T-cell (primary cell): ENCODE measurements at regions not wholly inside any gene's neighbourhood (a gene's known extent, or its start where the extent isn't known, plus 50 kb on each side); places are given as distances from the start of the nearest gene placed in this dataset.

Source experiments
- ATAC-seq, 4 experiments: fragments of 200-7000 bp in 3 of 4; fragments of 150-1000 bp in 1 of 4; cut with Tn5 transposase; replicated peaks in 1 of 4; 1 replicate in 3 of 4; 2 replicates in 1 of 4; pipeline ENCODE4 v1.10.0; 2021; ENCODE audit warnings: moderate library complexity in 3 of 4, mild to moderate bottlenecking in 2 of 4, moderate number of reproducible peaks in 1 of 4
- CTCF ChIA-PET, 2 donors: fragments of 300-600 bp; sonication (Branson Sonifier 250); formaldehyde crosslinking; loops; one replicate each; lab custom pipeline; 2022; ENCODE audit warnings: antibody characterized with exemption in 2 of 2; lab: Charles Lee
- POLR2A ChIA-PET, 2 donors: fragments of 300-600 bp; sonication (Branson Sonifier 250); formaldehyde crosslinking; loops; one replicate each; lab custom pipeline; 2022; ENCODE audit warnings: antibody characterized with exemption in 2 of 2; lab: Charles Lee
- DNase-seq, 35 experiments: peaks; one replicate each; pipeline versions ENCODE4 v3.0.0 to v3.0.0-alpha.2; 2013 to 2023
- H3K27ac ChIP-seq: one replicate; pipeline ENCODE4 v1.5.1; 2013; ENCODE audit warnings: low read length
- H3K27me3 ChIP-seq, 2 experiments: replicated peaks in 1 of 2; 1 replicate in 1 of 2; 2 replicates in 1 of 2; pipeline versions ENCODE4 v1.6.1 to v1.7.0; 2013; ENCODE audit warnings: low read length in 1 of 2, mixed read lengths in 1 of 2; ENCODE audit not compliant: control insufficient read depth in 2 of 2, insufficient read depth in 2 of 2; ENCODE audit errors: extremely low read depth in 1 of 2
- H3K36me3 ChIP-seq, 2 donors: 1 replicate in 1 of 2; 2 replicates in 1 of 2; pipeline versions ENCODE4 v1.6.1 to v1.7.0; 2013; ENCODE audit warnings: low read length in 1 of 2; ENCODE audit not compliant: control insufficient read depth in 2 of 2, insufficient read depth in 1 of 2; ENCODE audit errors: extremely low read depth in 1 of 2
- H3K4me1 ChIP-seq, 2 experiments: 1 replicate in 1 of 2; 2 replicates in 1 of 2; pipeline versions ENCODE4 v1.6.1 to v1.7.0; 2013; ENCODE audit warnings: low read length in 2 of 2, mixed read lengths in 1 of 2; ENCODE audit not compliant: insufficient read depth in 2 of 2, control insufficient read depth in 1 of 2; ENCODE audit errors: extremely low read depth in 1 of 2
- H3K4me3 ChIP-seq, 2 donors: 1 replicate in 1 of 2; 2 replicates in 1 of 2; pipeline versions ENCODE4 v1.5.1 to v1.7.0; 2013; ENCODE audit warnings: mild to moderate bottlenecking in 2 of 2, low read length in 1 of 2, moderate library complexity in 1 of 2; ENCODE audit not compliant: control insufficient read depth in 1 of 2; ENCODE audit errors: extremely low read depth in 1 of 2
- H3K9me3 ChIP-seq: 2 replicates; pipeline ENCODE4 v1.7.0; 2013
- H3K27ac Mint-ChIP-seq, 2 donors: one replicate each; pipeline ENCODE4 v1.8.0; 2020 to 2021; ENCODE audit warnings: mild to moderate bottlenecking in 2 of 2, mixed read lengths in 2 of 2
- H3K27me3 Mint-ChIP-seq, 2 donors: one replicate each; pipeline ENCODE4 v1.8.0; 2021 to 2022; ENCODE audit warnings: mixed read lengths in 2 of 2
- H3K36me3 Mint-ChIP-seq: one replicate; pipeline ENCODE4 v1.8.0; 2021; ENCODE audit warnings: mixed read lengths
- H3K4me1 Mint-ChIP-seq, 3 donors: one replicate each; pipeline ENCODE4 v1.8.0; 2020 to 2022; ENCODE audit warnings: mixed read lengths in 3 of 3, mild to moderate bottlenecking in 1 of 3
- H3K4me3 Mint-ChIP-seq, 3 donors: one replicate each; pipeline ENCODE4 v1.8.0; 2020 to 2022; ENCODE audit warnings: mild to moderate bottlenecking in 3 of 3, mixed read lengths in 3 of 3, moderate library complexity in 3 of 3
- H3K9me3 Mint-ChIP-seq, 3 donors: one replicate each; pipeline ENCODE4 v1.8.0; 2020 to 2022; ENCODE audit warnings: mixed read lengths in 3 of 3
- WGBS: methylation state at CpG from one replicate; pipeline ENCODE4 v1.1.5; 2013; ENCODE audit warnings: missing lambda C conversion rate; ENCODE audit not compliant: insufficient coverage; 5-methylcytosine and 5-hydroxymethylcytosine counted together

GRCh38 chr1:59012378-59012777, 228.5 kb upstream of the JUN start:
- Histone ChIP-seq H3K4me1 (peaks cover 0 to 7% of the 10 kb centered on the region in 2 experiments), H3K27me3 (no peaks in the 10 kb centered on the region), H3K27ac (no peak overlapping the region), H3K4me3 (no peak overlapping the region), H3K36me3 (no peaks in the 10 kb centered on the region), H3K9me3 (no peaks in the 10 kb centered on the region)
- Mint-ChIP-seq H3K4me3 (no peak overlapping the region), H3K4me1 (peaks cover 2 to 18% (median 5%) of the 10 kb centered on the region in 3 donors), H3K9me3 (no peaks in the 10 kb centered on the region), H3K27ac (no peak overlapping the region), H3K36me3 (no peaks in the 10 kb centered on the region), H3K27me3 (no peaks in the 10 kb centered on the region)
- ChIA-PET POLR2A (no interaction called here), CTCF (no interaction called here)
- ATAC-seq (no peak), DNase-seq (no peak)
- WGBS, result 100% methylated on average over 1 of the region's 3 CpGs

- Histone ChIP-seq H3K36me3 (no peaks in the 10 kb centered on the region), H3K9me3 (no peaks in the 10 kb centered on the region), H3K4me3 (no peak overlapping the region), H3K27ac (no peak overlapping the region), H3K4me1 (no peaks in the 10 kb centered on the region), H3K27me3 (no peaks in the 10 kb centered on the region)
- ATAC-seq, result no peak
- no peak for DNase-seq
- Mint-ChIP-seq H3K27ac (no peak overlapping the region), H3K4me3 (no peak overlapping the region), H3K36me3 (no peaks in the 10 kb centered on the region), H3K4me1 (peaks cover 1 to 11% (median 3%) of the 10 kb centered on the region in 3 donors), H3K9me3 (peaks cover 0 to under 1% (median 0%) of the 10 kb centered on the region in 3 donors), H3K27me3 (no peaks in the 10 kb centered on the region)
- WGBS, result 95% methylated on average over 4 of the region's 16 CpGs
- ChIA-PET POLR2A (no interaction called here), CTCF (no interaction called here)
Measured at GRCh38 chr1:59013276-59013927, 229.6 kb upstream of the JUN start.

GRCh38 chr1:59013928-59014279, 230.1 kb upstream of the JUN start:
- Histone ChIP-seq H3K4me3 (no peak overlapping the region), H3K9me3 (no peaks in the 10 kb centered on the region), H3K4me1 (no peaks in the 10 kb centered on the region), H3K27ac (no peak overlapping the region), H3K27me3 (no peaks in the 10 kb centered on the region), H3K36me3 (no peaks in the 10 kb centered on the region)
- H3K27me3 Mint-ChIP-seq, result no peaks in the 10 kb centered on the region
- WGBS, result no CpG with 5 or more reads among the region's 3 CpGs
- peaks cover 0 to 3% (median 3%) of the 10 kb centered on the region in 3 donors for H3K9me3 Mint-ChIP-seq
- no peak overlapping the region for H3K4me3 Mint-ChIP-seq
- POLR2A ChIA-PET, result no interaction called here
- H3K27ac Mint-ChIP-seq, result no peak overlapping the region
- no peaks in the 10 kb centered on the region for H3K36me3 Mint-ChIP-seq
- peaks cover 5 to 13% (median 6%) of the 10 kb centered on the region in 3 donors for H3K4me1 Mint-ChIP-seq
- ATAC-seq (no peak), DNase-seq (no peak)
- CTCF ChIA-PET, result no interaction called here

GRCh38 chr1:59014827-59015226, 231.0 kb upstream of the JUN start:
- H3K4me3 Mint-ChIP-seq, result no peak overlapping the region
- no peak for ATAC-seq
- WGBS, result 90% methylated on average over 2 of the region's 2 CpGs
- POLR2A ChIA-PET, result no interaction called here
- H3K36me3 ChIP-seq, result no peaks in the 10 kb centered on the region
- CTCF ChIA-PET, result no interaction called here
- H3K4me1 ChIP-seq, result peaks cover 5% of the 10 kb centered on the region in 2 experiments
- H3K27ac Mint-ChIP-seq, result no peak overlapping the region
- no peaks in the 10 kb centered on the region for H3K27me3 ChIP-seq
- no peak for DNase-seq
- no peaks in the 10 kb centered on the region for H3K27me3 Mint-ChIP-seq
- no peaks in the 10 kb centered on the region for H3K36me3 Mint-ChIP-seq
- no peaks in the 10 kb centered on the region for H3K9me3 ChIP-seq
- no peak overlapping the region for H3K4me3 ChIP-seq
- no peak overlapping the region for H3K27ac ChIP-seq
- H3K9me3 Mint-ChIP-seq, result peaks cover 0 to 4% (median 3%) of the 10 kb centered on the region in 3 donors
- H3K4me1 Mint-ChIP-seq, result peaks cover 11 to 22% (median 15%) of the 10 kb centered on the region in 3 donors

- ChIA-PET POLR2A (no interaction called here), CTCF (interaction anchor here in 1 of 2 donors (0.6 kb wide), 1 partner anchor 22 kb away, joined by 5 read pairs; no protein-coding TSS in a partner anchor)
- Mint-ChIP-seq H3K36me3 (no peaks in the 10 kb centered on the region), H3K27me3 (no peaks in the 10 kb centered on the region), H3K4me1 (peaks cover 20 to 31% (median 24%) of the 10 kb centered on the region in 3 donors), H3K27ac (no peak overlapping the region), H3K4me3 (no peak overlapping the region), H3K9me3 (peaks cover 0 to 7% (median 3%) of the 10 kb centered on the region in 3 donors)
- peaks cover 13% of the 10 kb centered on the region in 2 experiments for H3K4me1 ChIP-seq
- H3K27ac ChIP-seq, result no peak overlapping the region
- 94% methylated on average over 3 of the region's 4 CpGs for WGBS
- no peaks in the 10 kb centered on the region for H3K36me3 ChIP-seq
- no peaks in the 10 kb centered on the region for H3K27me3 ChIP-seq
- no peak overlapping the region for H3K4me3 ChIP-seq
- ATAC-seq, result no peak
- H3K9me3 ChIP-seq, result no peaks in the 10 kb centered on the region
- no peak for DNase-seq
Measured at GRCh38 chr1:59015708-59016107, 231.9 kb upstream of the JUN start.

GRCh38 chr1:59016390-59016789, 232.5 kb upstream of the JUN start:
- 100% methylated on average over 2 of the region's 2 CpGs for WGBS
- CTCF ChIA-PET, result no interaction called here

More at GRCh38 chr1:59016390-59016789, 232.5 kb upstream of the JUN start:
- DNase-seq (no peak), ATAC-seq (no peak)
- no peaks in the 10 kb centered on the region for H3K27me3 Mint-ChIP-seq
- H3K4me3 Mint-ChIP-seq, result no peak overlapping the region
- Histone ChIP-seq H3K36me3 (no peaks in the 10 kb centered on the region), H3K27ac (no peak overlapping the region), H3K4me1 (peaks cover 15 to 17% of the 10 kb centered on the region in 2 experiments), H3K9me3 (no peaks in the 10 kb centered on the region), H3K27me3 (no peaks in the 10 kb centered on the region), H3K4me3 (no peak overlapping the region)
- H3K36me3 Mint-ChIP-seq, result no peaks in the 10 kb centered on the region
- peaks cover 0 to 7% (median 3%) of the 10 kb centered on the region in 3 donors for H3K9me3 Mint-ChIP-seq
- peaks cover 25 to 36% (median 29%) of the 10 kb centered on the region in 3 donors for H3K4me1 Mint-ChIP-seq
- POLR2A ChIA-PET, result no interaction called here
- H3K27ac Mint-ChIP-seq, result no peak overlapping the region
